ENCODE measurements at regions not wholly inside any gene's neighbourhood (a gene's known extent, or its start where the extent isn't known, plus 50 kb on each side); places are given as distances from the start of the nearest gene placed in this dataset.

- no peak overlapping the region for H3K9ac ChIP-seq (ENCODE audit: insufficient read depth in 1 of 2, low read depth in 2 of 2, low read length in 2 of 2)
- FAIRE-seq (no peak), ATAC-seq (no peak), DNase-seq (ENCODE audit: extremely low read depth in 1 of 4, low spot score in 3 of 4) (no peak)
- H2AFZ ChIP-seq (ENCODE audit: low read depth, low read length): no peak overlapping the region
- no peaks in the 10 kb centered on the region for H3K4me1 ChIP-seq (replicated peaks in 1 of 2; ENCODE audit: control insufficient read depth in 2 of 2, insufficient read depth in 2 of 2, low read length in 2 of 2)
- in situ Hi-C loops (cut with MboI) (no loop called here), intact Hi-C loops (cut with micrococcal nuclease) (no loop called here)
- H3K27me3 ChIP-seq (ENCODE audit: control insufficient read depth in 2 of 2, insufficient read depth in 2 of 2, low read length in 2 of 2): no peaks in the 10 kb centered on the region
- H3K27ac ChIP-seq (ENCODE audit: extremely low read depth, low read depth, low read length): no peak overlapping the region
- H3K4me3 ChIP-seq: no peak overlapping the region
- CTCF ChIA-PET (ENCODE audit: low intra/inter-chr PET ratio): interaction anchor here (0.6 kb wide), 1 partner anchor 18 kb away, joined by 4 read pairs; no protein-coding TSS in a partner anchor
- H3K79me2 ChIP-seq (ENCODE audit: control insufficient read depth, insufficient read depth, low read length): no peaks in the 10 kb centered on the region
- no TSS peak for BruUV-seq (replicated peaks)
- no peaks in the 10 kb centered on the region for H4K20me1 ChIP-seq (replicated peaks; ENCODE audit: control insufficient read depth, insufficient read depth, low read length)
- POLR2A ChIA-PET: no interaction called here
- TF ChIP-seq CEBPB (tag; IDR thresholded peaks at IDR 0.05) (peak; percentile 85), CEBPG (CRISPR knock-in tag; IDR thresholded peaks at IDR 0.05) (no peak), CEBPG (tag; conservative IDR thresholded peaks at IDR 0.05 in 1 of 2, IDR thresholded peaks at IDR 0.05 in 1 of 2) (peak in 1 of 2 experiments; percentile 86; a peak in 2 of 4 replicates), NFIC (IDR thresholded peaks at IDR 0.05) (no peak)
- H3K9me3 ChIP-seq (replicated peaks; ENCODE audit: control insufficient read depth, insufficient read depth, low read depth, low read length): no peaks in the 10 kb centered on the region
- H3K9me1 ChIP-seq (ENCODE audit: control insufficient read depth, insufficient read depth, low read length): no peaks in the 10 kb centered on the region
- H3K4me2 ChIP-seq (ENCODE audit: insufficient read depth, low read length): no peak overlapping the region
- 21% methylated on average over 1 of the region's 1 CpG for WGBS (ENCODE audit: insufficient coverage, low coverage, missing lambda C conversion rate)
- no peaks in the 10 kb centered on the region for H3K36me3 ChIP-seq (ENCODE audit: control insufficient read depth, insufficient read depth, low read length)
These were observed 431.8 kb upstream of the CNTN4 start for GRCh38 chr3:1666865-1667264.

GRCh38 chr3:1677576-1678156 lies 421.0 kb upstream of the CNTN4 start:
- POLR2A ChIA-PET: no interaction called here
- no peaks in the 10 kb centered on the region for H3K9me1 ChIP-seq (ENCODE audit: control insufficient read depth, insufficient read depth, low read length)
- no peaks in the 10 kb centered on the region for H3K36me3 ChIP-seq (ENCODE audit: control insufficient read depth, insufficient read depth, low read length)
- in situ Hi-C loops (cut with MboI) (no loop called here), intact Hi-C loops (cut with micrococcal nuclease) (no loop called here)
- no peak overlapping the region for H3K9ac ChIP-seq (ENCODE audit: insufficient read depth in 1 of 2, low read depth in 2 of 2, low read length in 2 of 2)
- CTCF ChIA-PET (ENCODE audit: low intra/inter-chr PET ratio): no interaction called here
- 0 out of 2 replicates have a peak, but pooled peaks cover 2% of the 10 kb centered on the region for H3K9me3 ChIP-seq (replicated peaks; ENCODE audit: control insufficient read depth, insufficient read depth, low read depth, low read length)
- DNase-seq (ENCODE audit: extremely low read depth in 1 of 4, low spot score in 3 of 4): no peak
- H3K79me2 ChIP-seq (ENCODE audit: control insufficient read depth, insufficient read depth, low read length): no peaks in the 10 kb centered on the region
- WGBS (ENCODE audit: insufficient coverage, low coverage, missing lambda C conversion rate): 2% methylated on average over 7 of the region's 7 CpGs
- BruUV-seq (replicated peaks): no TSS peak
- H3K4me3 ChIP-seq: no peak overlapping the region
- no peaks in the 10 kb centered on the region for H3K27me3 ChIP-seq (ENCODE audit: control insufficient read depth in 2 of 2, insufficient read depth in 2 of 2, low read length in 2 of 2)
- no peak for ATAC-seq
- H2AFZ ChIP-seq (ENCODE audit: low read depth, low read length): no peak overlapping the region
- no peak for FAIRE-seq
- no peaks in the 10 kb centered on the region for H4K20me1 ChIP-seq (replicated peaks; ENCODE audit: control insufficient read depth, insufficient read depth, low read length)
- no peak overlapping the region for H3K4me2 ChIP-seq (ENCODE audit: insufficient read depth, low read length)
- no peaks in the 10 kb centered on the region for H3K4me1 ChIP-seq (replicated peaks in 1 of 2; ENCODE audit: control insufficient read depth in 2 of 2, insufficient read depth in 2 of 2, low read length in 2 of 2)
- H3K27ac ChIP-seq (ENCODE audit: extremely low read depth, low read depth, low read length): no peak overlapping the region
- TF ChIP-seq ZNF184 (CRISPR knock-in tag; IDR thresholded peaks at IDR 0.05) (no peak), E2F5 (CRISPR knock-in tag; IDR thresholded peaks at IDR 0.05) (no peak), REST (IDR thresholded peaks at IDR 0.05; ENCODE audit: borderline replicate concordance) (no peak), REST (CRISPR knock-in tag; IDR thresholded peaks at IDR 0.05; ENCODE audit: low read depth) (no peak)
